GM18498 (cell line): ENCODE measurements at regions not wholly inside any gene's neighbourhood (a gene's known extent, or its start where the extent isn't known, plus 50 kb on each side); places are given as distances from the start of the nearest gene placed in this dataset.
"Not testable (repeated sequence)": the region's sequence is repeated elsewhere in the genome, so short reads cannot be mapped to it uniquely, and the experiment has no call there.

Experiments
- ATAC-seq: cut with Tn5 transposase; IDR thresholded peaks from one replicate; pipeline ENCODE4 v1.9.1; 2021; ENCODE audit warnings: mild to moderate bottlenecking, moderate library complexity; ENCODE audit not compliant: unreplicated experiment

- ATAC-seq: no peak
Measured at GRCh38 chr5:2366816-2367215, 384.7 kb downstream of the IRX2 start.

GRCh38 chr5:2357309-2357708, 394.2 kb downstream of the IRX2 start:
- no peak for ATAC-seq

- no peak for ATAC-seq
Measured at GRCh38 chr5:2355859-2356258, 395.6 kb downstream of the IRX2 start.

GRCh38 chr5:2353871-2354440, 397.5 kb downstream of the IRX2 start:
- ATAC-seq: no peak

- no peak for ATAC-seq
Measured at GRCh38 chr5:2353211-2353610, 398.3 kb downstream of the IRX2 start.

GRCh38 chr5:2352101-2352861, 399.2 kb downstream of the IRX2 start:
- ATAC-seq: no peak

- ATAC-seq: not testable (repeated sequence)
Measured at GRCh38 chr5:2349768-2350167, 401.7 kb downstream of the IRX2 start.

- no peak for ATAC-seq
Measured at GRCh38 chr5:2338686-2339085, 412.8 kb downstream of the IRX2 start.

GRCh38 chr5:2335733-2336515, 415.6 kb downstream of the IRX2 start:
- no peak for ATAC-seq

- no peak for ATAC-seq
Measured at GRCh38 chr5:2335125-2335732, 416.2 kb downstream of the IRX2 start.

GRCh38 chr5:2334719-2335118, 416.8 kb downstream of the IRX2 start:
- ATAC-seq: no peak

- no peak for ATAC-seq
Measured at GRCh38 chr5:2333291-2333690, 418.2 kb downstream of the IRX2 start.

GRCh38 chr5:2332521-2332920, 419.0 kb downstream of the IRX2 start:
- ATAC-seq: no peak

GRCh38 chr5:2330325-2331130, 420.9 kb downstream of the IRX2 start:
- ATAC-seq: no peak

GRCh38 chr5:2329741-2330140, 421.7 kb downstream of the IRX2 start:
- ATAC-seq: no peak

- no peak for ATAC-seq
Measured at GRCh38 chr5:2326601-2327000, 424.9 kb downstream of the IRX2 start.

GRCh38 chr5:2324788-2325187, 426.7 kb downstream of the IRX2 start:
- no peak for ATAC-seq

GRCh38 chr5:2320611-2321010, 430.9 kb downstream of the IRX2 start:
- ATAC-seq: no peak

- ATAC-seq: no peak
Measured at GRCh38 chr5:2317540-2317939, 433.9 kb downstream of the IRX2 start.

GRCh38 chr5:2311851-2312250, 429.1 kb upstream of the IRX4 start:
- no peak for ATAC-seq

GRCh38 chr5:2310946-2311345, 428.2 kb upstream of the IRX4 start:
- no peak for ATAC-seq
